Germinal center (tissue), 1 donor: ENCODE measurements at regions not wholly inside any gene's neighbourhood (a gene's known extent, or its start where the extent isn't known, plus 50 kb on each side); places are given as distances from the start of the nearest gene placed in this dataset.
"Not testable (repeated sequence)": the region's sequence is repeated elsewhere in the genome, so short reads cannot be mapped to it uniquely, and the experiment has no call there.

Source experiments
- DNase-seq: peaks from one replicate; pipeline ENCODE4 v3.0.0; 2012; ENCODE audit warnings: mixed read lengths, low spot score

DNA sequence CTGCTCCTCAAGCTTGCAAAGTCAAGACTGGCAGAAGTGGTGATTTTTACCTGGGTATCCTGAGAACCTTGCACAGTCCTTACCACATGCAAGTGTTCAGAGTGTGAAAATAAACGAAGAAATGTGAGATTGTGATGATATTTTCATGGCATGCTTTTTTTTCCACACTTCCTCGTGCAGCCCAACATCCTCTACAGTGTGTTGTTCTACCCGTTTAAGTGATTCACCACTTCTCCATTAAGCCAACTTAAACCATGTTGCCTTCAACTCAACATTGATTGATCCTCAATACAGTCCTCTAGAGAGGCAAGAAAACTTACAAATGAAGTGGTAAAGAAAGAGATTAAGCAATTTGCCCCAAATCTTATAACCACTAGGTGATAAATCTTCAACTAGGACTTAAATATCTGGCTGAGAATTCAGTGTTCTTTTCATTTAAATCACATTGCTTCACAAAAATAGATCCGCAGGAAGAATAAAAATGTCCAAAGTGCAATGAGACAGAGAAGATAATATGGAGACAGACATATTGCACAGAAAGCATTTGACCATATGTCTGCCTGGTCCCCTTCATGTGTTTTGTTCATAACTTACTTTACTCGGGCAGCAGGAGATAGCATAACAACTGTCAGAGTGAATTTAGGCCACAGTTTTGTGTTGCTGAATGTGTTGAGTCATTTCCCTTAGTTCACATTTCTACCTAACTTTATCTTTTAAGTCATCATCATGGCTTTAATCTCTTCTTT is 75.8 kb upstream of the PARP8 start:
- DNase-seq, result not testable (repeated sequence)

DNA sequence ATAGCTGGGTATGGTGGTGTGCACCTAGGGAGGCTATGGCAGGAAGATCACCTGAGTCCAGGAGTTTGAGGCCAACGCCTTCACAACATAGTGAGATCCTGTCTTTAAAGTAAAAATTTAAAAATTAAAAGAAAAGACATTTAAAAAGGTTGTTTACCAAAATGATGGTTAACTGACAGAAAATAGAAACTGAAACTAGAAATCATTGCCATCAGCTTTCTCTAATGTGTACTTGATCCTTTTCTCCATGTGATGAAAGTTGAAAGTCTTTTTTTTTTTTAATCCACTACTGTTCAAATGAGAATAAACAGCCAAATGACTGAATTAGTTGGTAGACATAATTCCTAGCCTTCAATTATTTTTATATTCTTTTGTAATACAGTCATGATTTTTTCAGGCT is 75.1 kb upstream of the PARP8 start:
- not testable (repeated sequence) for DNase-seq

DNA sequence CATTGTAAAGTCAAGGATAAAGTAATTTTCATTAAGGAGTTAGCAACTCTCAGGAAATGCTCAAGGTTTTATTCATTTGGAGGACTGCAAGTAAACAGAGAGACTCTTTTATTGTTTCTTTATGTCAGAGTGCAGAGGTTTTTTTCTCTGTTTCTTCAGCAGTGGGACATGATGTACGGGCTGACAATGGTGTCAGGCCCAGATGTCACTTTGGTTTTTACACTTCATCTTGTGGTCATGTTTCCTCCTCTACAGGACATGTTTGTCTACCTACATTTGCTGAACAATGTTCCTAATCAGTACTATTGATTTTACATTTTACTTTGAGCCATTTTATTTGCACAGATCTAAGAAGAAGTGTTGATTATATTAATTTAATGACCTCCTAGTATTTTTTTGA is 72.8 kb upstream of the PARP8 start:
- DNase-seq, result no peak

DNA sequence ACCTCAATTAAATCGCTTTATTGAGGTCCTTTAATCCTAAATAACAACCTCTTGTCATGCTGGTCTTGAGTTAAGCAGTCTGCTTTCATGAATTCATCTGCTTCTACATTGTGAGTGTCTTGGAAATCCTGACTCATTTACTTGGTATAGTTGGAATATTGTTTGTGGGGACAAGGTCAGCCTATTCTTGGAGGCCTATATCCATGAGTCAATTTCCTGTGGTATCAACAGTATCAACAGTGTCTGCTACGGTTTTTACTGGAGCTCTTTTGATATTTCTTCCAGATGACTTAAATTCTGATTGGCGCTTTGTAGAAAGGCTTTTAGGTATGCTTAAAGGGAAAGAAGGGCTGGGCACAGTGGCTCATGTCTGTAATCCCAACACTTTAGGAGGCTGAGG is 71.2 kb upstream of the PARP8 start:
- DNase-seq, result no peak

DNA sequence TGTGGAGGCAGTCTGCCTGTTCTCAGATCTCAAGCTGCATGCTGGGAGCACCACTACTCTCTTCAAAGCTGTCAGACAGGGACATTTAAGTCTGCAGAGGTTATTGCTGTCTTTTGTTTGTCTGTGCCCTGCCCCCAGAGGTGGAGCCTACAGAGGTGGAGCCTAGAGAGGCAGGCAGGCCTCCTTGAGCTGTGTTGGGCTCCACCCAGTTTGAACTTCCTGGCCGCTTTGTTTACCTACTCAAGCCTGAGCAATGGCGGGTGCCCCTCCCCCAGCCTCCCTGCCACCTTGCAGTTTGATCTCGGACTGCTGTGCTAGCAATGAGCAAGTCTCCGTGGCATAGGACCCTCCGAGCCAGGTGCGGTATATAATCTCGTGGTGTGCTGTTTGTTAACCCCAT is 64.9 kb upstream of the PARP8 start:
- not testable (repeated sequence) for DNase-seq

DNA sequence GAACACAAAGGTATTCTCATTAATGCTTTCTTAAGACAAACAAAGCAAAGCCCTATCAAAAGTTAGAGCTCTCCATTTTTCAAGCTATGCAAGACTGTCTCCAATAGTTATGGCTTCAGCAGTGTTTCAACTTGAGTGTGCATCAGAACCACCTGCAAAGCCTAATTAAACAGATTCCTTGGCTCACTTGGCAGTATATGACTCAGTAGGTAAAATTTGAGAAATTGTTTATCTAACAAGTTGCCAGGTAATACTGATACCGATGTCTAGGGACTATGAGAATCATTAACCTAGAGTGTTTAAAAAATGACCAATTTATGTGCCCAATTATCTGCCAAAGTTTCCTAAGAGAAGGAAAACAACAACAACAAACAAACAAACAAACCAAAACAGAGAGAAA is 60.3 kb upstream of the PARP8 start:
- no peak for DNase-seq

DNA sequence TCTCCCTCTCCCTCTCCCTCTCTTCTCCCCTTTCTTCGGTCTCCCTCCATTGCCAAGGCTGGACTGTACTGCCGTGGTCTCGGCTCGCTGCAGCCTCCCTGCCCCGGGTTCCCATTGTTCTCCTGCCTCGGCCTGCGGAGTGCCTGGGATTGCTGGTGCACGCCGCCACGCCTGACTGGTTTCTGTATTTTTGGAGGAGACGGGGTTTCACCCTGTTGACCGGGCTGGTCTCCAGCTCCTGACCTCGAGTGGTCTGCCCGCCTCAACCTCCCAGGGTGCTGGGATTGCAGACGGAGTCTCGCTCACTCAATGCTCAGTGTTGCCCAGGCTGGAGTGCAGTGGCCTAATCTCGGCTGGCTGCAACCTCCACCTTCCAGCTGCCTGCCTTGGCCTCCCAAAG is 59.0 kb upstream of the PARP8 start:
- not testable (repeated sequence) for DNase-seq

DNA sequence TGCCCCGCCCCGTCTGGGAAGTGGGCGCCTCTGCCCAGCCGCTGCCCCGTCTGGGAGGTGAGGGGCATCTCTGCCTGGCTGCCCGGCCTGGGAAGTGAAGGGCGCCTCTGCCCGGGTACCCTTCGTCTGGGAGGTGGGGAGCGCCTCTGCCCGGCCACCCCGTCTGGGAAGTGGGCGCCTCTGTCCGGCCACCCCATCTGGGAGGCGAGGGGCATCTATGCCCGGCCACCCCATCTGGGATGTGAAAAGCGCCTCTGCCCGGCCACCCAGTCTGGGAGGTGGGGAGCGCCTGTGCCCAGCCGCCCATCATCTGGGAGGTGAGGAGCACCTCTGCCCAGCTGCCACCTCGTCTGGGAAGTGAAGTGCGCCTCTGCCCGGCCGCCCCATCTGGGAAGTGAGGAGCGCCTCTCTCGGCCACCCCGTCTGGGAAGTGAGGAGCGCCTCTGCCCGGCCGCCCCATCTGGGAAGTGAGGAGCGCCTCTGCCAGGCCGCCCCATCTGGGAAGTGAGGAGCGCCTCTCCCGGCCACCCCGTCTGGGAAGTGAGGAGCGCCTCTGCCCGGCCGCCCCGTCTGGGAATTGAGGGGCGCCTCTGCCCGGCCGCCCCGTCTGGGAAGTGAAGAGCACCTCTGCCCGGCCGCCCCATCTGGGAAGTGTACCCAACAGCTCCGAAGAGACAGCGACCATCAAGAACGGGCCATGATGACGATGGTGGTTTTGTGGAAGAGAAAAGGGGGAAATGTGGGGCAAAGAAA is 58.3 kb upstream of the PARP8 start:
- DNase-seq, result not testable (repeated sequence)

DNA sequence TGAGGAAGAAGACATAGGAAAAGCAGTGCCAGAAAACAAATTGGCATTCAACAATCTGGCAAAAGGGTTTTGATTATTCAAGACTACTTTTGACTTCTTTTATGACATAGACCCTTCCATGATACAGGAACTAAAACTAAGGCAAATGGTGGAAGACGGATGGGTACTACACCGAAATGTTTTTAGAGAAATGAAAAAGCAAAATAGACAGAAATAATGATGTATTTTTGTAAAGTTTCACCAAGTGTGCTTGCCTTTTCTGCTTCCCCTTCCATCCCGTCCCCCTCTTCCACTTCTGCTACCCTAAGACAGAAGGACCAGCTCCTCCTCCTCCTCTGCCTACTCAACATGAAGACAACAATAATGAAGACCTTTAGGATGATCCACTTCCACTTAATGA is 53.4 kb upstream of the PARP8 start:
- peak; percentile 19 for DNase-seq
